Mucosa of stomach (tissue), 1 donor: ENCODE measurements at regions not wholly inside any gene's neighbourhood (a gene's known extent, or its start where the extent isn't known, plus 50 kb on each side); places are given as distances from the start of the nearest gene placed in this dataset.
"Not testable (repeated sequence)": the region's sequence is repeated elsewhere in the genome, so short reads cannot be mapped to it uniquely, and the experiment has no call there.

Source experiments
- H3K27me3 ChIP-seq: one replicate; pipeline ENCODE4 v1.7.0; 2013; ENCODE audit warnings: mild to moderate bottlenecking, low read length; ENCODE audit not compliant: control insufficient read depth, insufficient read depth
- H3K36me3 ChIP-seq: one replicate; pipeline ENCODE4 v1.7.0; 2013; ENCODE audit warnings: low read length; ENCODE audit not compliant: control insufficient read depth, insufficient read depth
- H3K4me1 ChIP-seq: one replicate; pipeline ENCODE4 v1.7.0; 2013; ENCODE audit warnings: mild to moderate bottlenecking, low read length; ENCODE audit not compliant: control insufficient read depth, insufficient read depth
- H3K4me3 ChIP-seq: one replicate; pipeline ENCODE4 v1.7.0; 2013; ENCODE audit warnings: low read length
- H3K9ac ChIP-seq: one replicate; pipeline ENCODE4 v1.7.0; 2013; ENCODE audit warnings: mild to moderate bottlenecking, low read length, moderate library complexity
- H3K9me3 ChIP-seq: one replicate; pipeline ENCODE4 v1.7.0; 2013; ENCODE audit warnings: mild to moderate bottlenecking, low read length, moderate library complexity; ENCODE audit not compliant: control insufficient read depth
- donor health status: Pancreatic carcinoma.

DNA sequence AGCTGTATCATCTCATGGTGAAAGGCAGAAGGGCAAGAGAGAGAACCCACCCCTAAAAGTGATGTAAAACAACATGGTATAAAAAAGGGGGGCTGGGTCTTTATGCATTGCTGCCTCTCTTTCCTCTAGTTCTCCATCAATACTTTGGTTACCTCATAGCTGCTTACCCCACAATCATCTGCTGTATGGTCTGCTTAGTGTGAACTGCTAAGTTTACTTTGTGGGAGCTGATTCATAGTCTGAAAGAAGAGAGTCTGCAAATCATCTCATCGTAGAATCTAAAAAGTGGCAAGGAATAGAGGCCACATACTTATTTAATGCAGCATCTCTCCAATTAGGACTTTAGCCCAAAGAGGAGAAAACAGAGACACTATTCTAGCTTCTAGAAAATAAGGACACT is 546.8 kb downstream of the GBE1 start:
- H3K4me3 ChIP-seq = no peak overlapping the region
- no peaks in the 10 kb centered on the region for H3K4me1 ChIP-seq

GRCh38 chr3:81199587-81199986 is 561.9 kb downstream of the GBE1 start:
- H3K36me3 ChIP-seq = no peaks in the 10 kb centered on the region
- H3K4me1 ChIP-seq = no peaks in the 10 kb centered on the region
- no peaks in the 10 kb centered on the region for H3K27me3 ChIP-seq
- H3K9ac ChIP-seq = no peak overlapping the region
- no peaks in the 10 kb centered on the region for H3K9me3 ChIP-seq
- no peak overlapping the region for H3K4me3 ChIP-seq

More for the DNA sequence above, 546.8 kb downstream of the GBE1 start:
- Histone ChIP-seq H3K27me3 (no peaks in the 10 kb centered on the region), H3K9ac (no peak overlapping the region), H3K36me3 (no peaks in the 10 kb centered on the region), H3K9me3 (no peaks in the 10 kb centered on the region)

GRCh38 chr3:81198756-81199155 is 562.7 kb downstream of the GBE1 start:
- Histone ChIP-seq H3K4me3 (no peak overlapping the region), H3K27me3 (no peaks in the 10 kb centered on the region), H3K9me3 (no peaks in the 10 kb centered on the region), H3K36me3 (no peaks in the 10 kb centered on the region), H3K9ac (no peak overlapping the region), H3K4me1 (no peaks in the 10 kb centered on the region)

- H3K4me3 ChIP-seq = no peak overlapping the region
- H3K9me3 ChIP-seq = no peaks in the 10 kb centered on the region
- H3K4me1 ChIP-seq = no peaks in the 10 kb centered on the region
- H3K9ac ChIP-seq = no peak overlapping the region
- H3K36me3 ChIP-seq = no peaks in the 10 kb centered on the region
- H3K27me3 ChIP-seq = no peaks in the 10 kb centered on the region
Observed at GRCh38 chr3:81198216-81198615, 563.2 kb downstream of the GBE1 start.

GRCh38 chr3:81197386-81197785 is 564.1 kb downstream of the GBE1 start:
- Histone ChIP-seq H3K4me1 (no peaks in the 10 kb centered on the region), H3K9ac (no peak overlapping the region), H3K4me3 (no peak overlapping the region), H3K27me3 (no peaks in the 10 kb centered on the region), H3K9me3 (no peaks in the 10 kb centered on the region), H3K36me3 (no peaks in the 10 kb centered on the region)

GRCh38 chr3:81195478-81195877 is 566.0 kb downstream of the GBE1 start:
- Histone ChIP-seq H3K9ac (no peak overlapping the region), H3K27me3 (no peaks in the 10 kb centered on the region), H3K4me1 (no peaks in the 10 kb centered on the region), H3K9me3 (no peaks in the 10 kb centered on the region), H3K4me3 (no peak overlapping the region), H3K36me3 (no peaks in the 10 kb centered on the region)

- no peaks in the 10 kb centered on the region for H3K27me3 ChIP-seq
- H3K9ac ChIP-seq = no peak overlapping the region
- no peaks in the 10 kb centered on the region for H3K4me1 ChIP-seq
- H3K36me3 ChIP-seq = no peaks in the 10 kb centered on the region
- H3K9me3 ChIP-seq = no peaks in the 10 kb centered on the region
- H3K4me3 ChIP-seq = no peak overlapping the region
Observed at GRCh38 chr3:81186412-81186811, 575.0 kb downstream of the GBE1 start.

GRCh38 chr3:81182086-81182875 is 579.2 kb downstream of the GBE1 start:
- H3K9ac ChIP-seq, H3K9me3 ChIP-seq, H3K4me3 ChIP-seq, H3K36me3 ChIP-seq, H3K4me1 ChIP-seq, H3K27me3 ChIP-seq: not testable (repeated sequence)

DNA sequence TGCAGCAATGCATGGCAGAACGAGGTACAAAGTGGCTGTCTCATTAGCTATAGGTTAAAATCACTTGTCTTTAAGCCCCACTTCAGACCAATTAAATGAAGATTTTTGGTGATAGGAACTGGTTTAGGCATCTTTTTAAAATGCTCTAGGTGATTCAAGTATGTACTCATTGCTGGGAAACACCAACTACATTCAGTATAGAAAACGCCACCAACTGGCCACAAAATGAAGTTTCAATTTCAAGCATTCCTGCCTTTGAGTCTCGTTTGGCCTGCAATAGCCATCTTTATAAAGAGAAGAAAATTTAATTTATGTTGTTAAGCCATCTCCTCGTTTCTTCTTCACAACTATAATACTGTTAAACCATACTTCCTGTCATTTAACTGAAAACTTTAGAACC is 587.9 kb downstream of the GBE1 start:
- Histone ChIP-seq H3K4me3 (no peak overlapping the region), H3K4me1 (no peaks in the 10 kb centered on the region), H3K27me3 (no peaks in the 10 kb centered on the region), H3K36me3 (no peaks in the 10 kb centered on the region), H3K9me3 (no peaks in the 10 kb centered on the region), H3K9ac (no peak overlapping the region)

GRCh38 chr3:81170298-81170697 is 591.1 kb downstream of the GBE1 start:
- no peaks in the 10 kb centered on the region for H3K36me3 ChIP-seq
- no peaks in the 10 kb centered on the region for H3K27me3 ChIP-seq
- H3K9ac ChIP-seq = no peak overlapping the region
- no peaks in the 10 kb centered on the region for H3K9me3 ChIP-seq
- H3K4me1 ChIP-seq = no peaks in the 10 kb centered on the region
- H3K4me3 ChIP-seq = no peak overlapping the region

DNA sequence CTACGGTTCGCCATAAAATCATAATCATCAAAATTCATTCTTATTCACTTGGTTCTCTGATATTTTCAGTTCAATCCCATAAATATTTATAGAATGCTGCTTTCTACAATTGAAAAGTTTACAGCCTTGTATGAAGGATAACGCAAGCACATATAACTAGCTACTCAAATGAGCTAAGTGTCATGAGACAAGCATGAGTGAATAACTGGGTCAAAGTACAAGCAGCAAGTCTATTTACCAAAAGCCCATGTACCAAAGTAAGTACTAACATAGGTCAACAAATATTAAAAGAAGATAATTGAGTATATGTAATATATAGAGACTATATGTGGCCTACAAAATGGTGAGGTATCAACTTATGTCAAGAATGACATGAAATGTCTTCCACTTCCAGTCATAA is 596.6 kb downstream of the GBE1 start:
- Histone ChIP-seq H3K27me3 (no peaks in the 10 kb centered on the region), H3K9me3 (no peaks in the 10 kb centered on the region), H3K36me3 (no peaks in the 10 kb centered on the region), H3K9ac (no peak overlapping the region), H3K4me3 (no peak overlapping the region), H3K4me1 (no peaks in the 10 kb centered on the region)

GRCh38 chr3:81161851-81162250 is 599.6 kb downstream of the GBE1 start:
- no peak overlapping the region for H3K4me3 ChIP-seq
- no peak overlapping the region for H3K9ac ChIP-seq
- H3K36me3 ChIP-seq = no peaks in the 10 kb centered on the region
- H3K9me3 ChIP-seq = no peaks in the 10 kb centered on the region
- H3K27me3 ChIP-seq = no peaks in the 10 kb centered on the region
- H3K4me1 ChIP-seq = no peaks in the 10 kb centered on the region

DNA sequence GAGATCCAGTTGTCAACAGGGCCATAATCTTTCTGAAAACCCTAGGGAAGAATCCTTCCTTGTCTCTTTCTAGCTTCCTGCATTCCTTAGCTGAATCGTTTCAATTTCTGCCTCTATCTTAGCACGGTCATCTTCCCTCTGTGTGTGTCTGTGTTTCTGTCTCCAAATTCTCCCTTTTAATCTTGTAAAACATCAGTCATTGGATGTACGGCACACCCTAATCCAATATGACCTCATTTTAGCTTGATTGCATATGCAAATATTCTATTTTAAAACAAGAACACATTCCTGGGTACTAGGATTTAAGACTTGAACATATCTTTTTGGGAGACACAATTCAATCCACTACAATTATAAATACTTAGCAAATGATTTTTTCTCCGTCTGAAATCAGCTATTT is 600.3 kb downstream of the GBE1 start:
- no peak overlapping the region for H3K4me3 ChIP-seq
- no peaks in the 10 kb centered on the region for H3K4me1 ChIP-seq
- no peaks in the 10 kb centered on the region for H3K27me3 ChIP-seq
- no peaks in the 10 kb centered on the region for H3K36me3 ChIP-seq
- no peaks in the 10 kb centered on the region for H3K9me3 ChIP-seq
- H3K9ac ChIP-seq = no peak overlapping the region
